HUES48 (cell line): ENCODE measurements at regions not wholly inside any gene's neighbourhood (a gene's known extent, or its start where the extent isn't known, plus 50 kb on each side); places are given as distances from the start of the nearest gene placed in this dataset.
"Not testable (repeated sequence)": the region's sequence is repeated elsewhere in the genome, so short reads cannot be mapped to it uniquely, and the experiment has no call there.

Experiments
- H3K27ac ChIP-seq: one replicate; pipeline ENCODE4 v1.7.0; 2013; ENCODE audit warnings: low read depth, low read length, inconsistent platforms
- H3K27me3 ChIP-seq: 2 replicates; pipeline ENCODE4 v1.6.1; 2013; ENCODE audit warnings: mild to moderate bottlenecking, low read length; ENCODE audit not compliant: control insufficient read depth, insufficient read depth
- H3K36me3 ChIP-seq: 2 replicates; pipeline ENCODE4 v1.6.1; 2013; ENCODE audit warnings: low read length; ENCODE audit not compliant: control insufficient read depth, insufficient read depth
- H3K4me1 ChIP-seq: 2 replicates; pipeline ENCODE4 v1.6.1; 2013; ENCODE audit warnings: mild to moderate bottlenecking, low read length; ENCODE audit not compliant: control insufficient read depth, insufficient read depth
- H3K4me3 ChIP-seq: 2 replicates; pipeline ENCODE4 v1.5.1; 2013; ENCODE audit warnings: mild to moderate bottlenecking, low read depth, low read length
- H3K9ac ChIP-seq: 2 replicates; pipeline ENCODE4 v1.6.1; 2013; ENCODE audit warnings: mild to moderate bottlenecking, low read depth, low read length, moderate library complexity
- H3K9me3 ChIP-seq: 2 replicates; pipeline ENCODE4 v1.6.1; 2013; ENCODE audit warnings: low read length; ENCODE audit not compliant: control insufficient read depth, insufficient read depth

GRCh38 chr3:157586293-157586692 lies 83.1 kb upstream of the VEPH1 start:
- H3K27me3 ChIP-seq: no peaks in the 10 kb centered on the region
- H3K36me3 ChIP-seq: no peaks in the 10 kb centered on the region
- no peaks in the 10 kb centered on the region for H3K9me3 ChIP-seq
- no peak overlapping the region for H3K4me3 ChIP-seq
- no peak overlapping the region for H3K27ac ChIP-seq
- H3K4me1 ChIP-seq: peaks cover 5% of the 10 kb centered on the region; the same call in 1 of the 2 replicates
- H3K9ac ChIP-seq: no peak overlapping the region

- Histone ChIP-seq H3K27me3 (no peaks in the 10 kb centered on the region), H3K36me3 (no peaks in the 10 kb centered on the region), H3K9me3 (no peaks in the 10 kb centered on the region), H3K4me1 (peaks cover 5% of the 10 kb centered on the region; the same call in 1 of the 2 replicates), H3K9ac (no peak overlapping the region), H3K4me3 (no peak overlapping the region), H3K27ac (no peak overlapping the region)
Observed at GRCh38 chr3:157585386-157585785, 82.2 kb upstream of the VEPH1 start.

- no peaks in the 10 kb centered on the region for H3K27me3 ChIP-seq
- no peak overlapping the region for H3K4me3 ChIP-seq
- no peaks in the 10 kb centered on the region for H3K36me3 ChIP-seq
- no peak overlapping the region for H3K9ac ChIP-seq
- H3K4me1 ChIP-seq: no peaks in the 10 kb centered on the region
- H3K9me3 ChIP-seq: no peaks in the 10 kb centered on the region
- no peak overlapping the region for H3K27ac ChIP-seq
Observed at GRCh38 chr3:157582637-157582973, 79.4 kb upstream of the VEPH1 start.

DNA sequence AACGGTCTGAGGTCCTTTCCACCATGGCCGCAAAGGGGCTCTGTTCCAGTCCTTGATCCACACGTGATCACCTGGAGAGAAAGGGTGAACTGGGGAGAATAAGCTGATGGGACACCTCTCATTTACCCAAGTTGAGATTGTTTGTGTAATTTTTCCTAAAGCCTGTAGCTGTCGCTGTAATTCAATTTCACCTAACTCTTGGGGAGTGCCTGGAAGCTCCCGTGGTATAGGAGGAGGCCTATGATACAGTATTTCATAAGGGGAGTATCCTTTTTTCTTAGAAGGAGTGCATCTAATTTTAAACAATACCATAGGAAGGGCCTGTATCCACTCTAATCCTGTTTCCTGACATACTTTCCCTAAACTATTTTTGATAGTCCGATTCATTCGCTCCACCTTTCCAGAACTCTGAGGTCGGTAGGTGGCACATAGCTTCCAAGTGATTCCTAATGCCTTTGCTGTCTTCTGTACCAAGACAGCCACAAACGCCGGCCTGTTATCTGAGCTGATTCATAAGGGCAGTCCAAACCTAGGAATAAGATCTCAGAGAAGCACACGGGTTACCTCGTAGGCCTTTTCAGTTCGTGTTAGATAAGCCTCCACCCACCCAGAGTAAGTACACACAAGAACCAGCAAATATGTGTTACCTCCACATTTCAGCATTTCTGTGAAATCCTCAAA lies 78.9 kb upstream of the VEPH1 start:
- H3K27ac ChIP-seq, H3K27me3 ChIP-seq, H3K9me3 ChIP-seq, H3K4me3 ChIP-seq, H3K9ac ChIP-seq, H3K36me3 ChIP-seq, H3K4me1 ChIP-seq: not testable (repeated sequence)

DNA sequence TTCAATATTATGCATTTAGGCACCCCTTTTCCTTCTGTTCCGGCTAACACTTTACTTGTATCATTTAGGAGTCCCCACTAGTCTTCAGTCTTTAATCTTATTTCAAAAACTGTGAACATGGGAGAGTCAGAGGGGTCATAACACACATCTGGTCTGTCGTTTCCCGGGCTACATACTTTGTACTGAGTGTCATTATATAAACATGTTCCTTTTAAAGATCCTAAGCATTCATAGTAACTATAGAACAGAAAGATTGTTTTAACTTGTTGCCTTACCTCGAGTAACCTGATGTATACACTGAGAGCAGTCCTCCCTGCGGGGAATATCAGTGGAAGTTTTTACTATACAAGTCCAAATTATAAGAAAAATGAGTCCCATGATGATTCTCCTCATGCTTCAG lies 78.2 kb upstream of the VEPH1 start:
- Histone ChIP-seq H3K4me1 (no peaks in the 10 kb centered on the region), H3K9ac (no peak overlapping the region), H3K27me3 (no peaks in the 10 kb centered on the region), H3K36me3 (no peaks in the 10 kb centered on the region), H3K9me3 (no peaks in the 10 kb centered on the region), H3K4me3 (no peak overlapping the region), H3K27ac (no peak overlapping the region)

DNA sequence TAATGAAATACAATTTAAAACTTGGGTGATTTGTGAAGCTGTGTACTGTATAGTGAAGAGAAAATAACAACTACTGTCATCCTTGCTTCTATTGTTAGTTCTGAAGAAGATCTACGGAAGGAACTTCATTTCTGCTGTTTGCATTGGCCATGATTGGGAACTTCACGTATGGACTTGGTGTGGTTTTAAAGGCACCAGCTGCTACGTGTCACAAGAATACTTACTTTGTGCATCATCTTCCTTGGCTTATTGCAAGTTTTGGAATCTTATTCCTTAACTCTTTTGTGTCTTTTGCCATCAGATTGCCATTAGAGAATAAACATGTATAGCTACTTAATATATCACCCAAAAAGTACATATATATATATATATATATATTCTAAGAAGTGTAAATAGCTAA lies 75.0 kb upstream of the VEPH1 start:
- Histone ChIP-seq H3K36me3 (no peaks in the 10 kb centered on the region), H3K4me3 (no peak overlapping the region), H3K9ac (no peak overlapping the region), H3K27me3 (no peaks in the 10 kb centered on the region), H3K27ac (no peak overlapping the region), H3K9me3 (no peaks in the 10 kb centered on the region), H3K4me1 (no peaks in the 10 kb centered on the region)

GRCh38 chr3:157574531-157574930 lies 71.3 kb upstream of the VEPH1 start:
- H3K9me3 ChIP-seq: no peaks in the 10 kb centered on the region
- H3K27ac ChIP-seq: no peak overlapping the region
- no peaks in the 10 kb centered on the region for H3K27me3 ChIP-seq
- H3K4me3 ChIP-seq: no peak overlapping the region
- no peak overlapping the region for H3K9ac ChIP-seq
- no peaks in the 10 kb centered on the region for H3K36me3 ChIP-seq
- no peaks in the 10 kb centered on the region for H3K4me1 ChIP-seq

GRCh38 chr3:157573780-157574378 lies 70.7 kb upstream of the VEPH1 start:
- no peaks in the 10 kb centered on the region for H3K4me1 ChIP-seq
- H3K36me3 ChIP-seq: no peaks in the 10 kb centered on the region
- H3K27ac ChIP-seq: no peak overlapping the region
- H3K4me3 ChIP-seq: no peak overlapping the region
- H3K9ac ChIP-seq: no peak overlapping the region
- no peaks in the 10 kb centered on the region for H3K9me3 ChIP-seq
- H3K27me3 ChIP-seq: no peaks in the 10 kb centered on the region

GRCh38 chr3:157573281-157573680 lies 70.1 kb upstream of the VEPH1 start:
- Histone ChIP-seq H3K4me3 (no peak overlapping the region), H3K9me3 (no peaks in the 10 kb centered on the region), H3K4me1 (no peaks in the 10 kb centered on the region), H3K27me3 (no peaks in the 10 kb centered on the region), H3K36me3 (no peaks in the 10 kb centered on the region), H3K27ac (no peak overlapping the region), H3K9ac (no peak overlapping the region)

- Histone ChIP-seq H3K9me3 (no peaks in the 10 kb centered on the region), H3K36me3 (no peaks in the 10 kb centered on the region), H3K4me1 (no peaks in the 10 kb centered on the region), H3K27ac (no peak overlapping the region), H3K27me3 (no peaks in the 10 kb centered on the region), H3K9ac (no peak overlapping the region), H3K4me3 (no peak overlapping the region)
Observed at GRCh38 chr3:157572559-157573270, 69.5 kb upstream of the VEPH1 start.

DNA sequence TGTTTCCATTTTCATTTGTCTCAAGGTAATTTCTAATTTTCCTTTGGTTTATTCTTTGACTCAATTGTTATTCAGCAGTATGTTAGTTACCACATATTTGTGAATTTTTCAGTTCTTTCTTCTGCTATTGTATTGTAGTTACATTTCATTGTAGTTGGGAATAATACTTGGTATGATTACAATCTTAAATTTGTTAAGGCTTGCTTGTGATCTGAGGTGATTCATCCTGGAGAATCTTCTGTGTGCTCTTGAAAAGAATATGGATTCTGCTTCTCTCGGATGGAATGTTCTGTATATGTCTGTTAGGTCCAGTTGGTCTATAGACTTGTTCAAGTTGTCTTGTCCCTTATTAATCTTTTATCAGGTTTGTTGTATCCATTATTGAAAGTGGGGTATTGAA lies 63.4 kb upstream of the VEPH1 start:
- no peak overlapping the region for H3K9ac ChIP-seq
- H3K4me1 ChIP-seq: no peaks in the 10 kb centered on the region
- H3K4me3 ChIP-seq: no peak overlapping the region
- H3K9me3 ChIP-seq: no peaks in the 10 kb centered on the region
- no peaks in the 10 kb centered on the region for H3K27me3 ChIP-seq
- H3K27ac ChIP-seq: no peak overlapping the region
- no peaks in the 10 kb centered on the region for H3K36me3 ChIP-seq
